ENCODE measurements at regions not wholly inside any gene's neighbourhood (a gene's known extent, or its start where the extent isn't known, plus 50 kb on each side); places are given as distances from the start of the nearest gene placed in this dataset. TPM values are rescaled to one million over a fixed set of nuclear protein-coding genes. Genes with fewer than 3 reads are reported as not detected.

GRCh38 chr22:27695925-27696324 is 105.6 kb downstream of the MN1 start:
- H3K9me3 ChIP-seq (replicated peaks in 1 of 2; ENCODE audit: control insufficient read depth in 2 of 2, insufficient read depth in 1 of 2, low read depth in 1 of 2, low read length in 2 of 2), result peaks cover 4 to 12% of the 10 kb centered on the region in 2 donors
- no peak overlapping the region for H4K8ac ChIP-seq (ENCODE audit: low read depth, low read length)

GRCh38 chr22:27697888-27698287 is 103.7 kb downstream of the MN1 start:
- Histone ChIP-seq H3K9ac (ENCODE audit: low read depth, low read length, poor library complexity) (no peak overlapping the region), H3K4me1 (ENCODE audit: control insufficient read depth in 2 of 2, insufficient read depth in 1 of 2, low read depth in 1 of 2, low read length in 2 of 2) (peaks cover 3 to 11% of the 10 kb centered on the region in 2 donors), H3K23ac (ENCODE audit: low read depth, low read length, poor library complexity) (no peak overlapping the region), H3K27ac (replicated peaks; ENCODE audit: low read length) (no peak overlapping the region), H2BK5ac (ENCODE audit: low read length) (no peak overlapping the region), H2BK15ac (ENCODE audit: low read length) (no peak overlapping the region), H3K4me3 (ENCODE audit: low read length in 2 of 2) (no peak overlapping the region), H3K14ac (ENCODE audit: low read length) (no peak overlapping the region), H3K36me3 (replicated peaks in 1 of 2; ENCODE audit: control insufficient read depth in 2 of 2, insufficient read depth in 2 of 2, low read length in 2 of 2) (no peaks in the 10 kb centered on the region), H4K8ac (ENCODE audit: low read depth, low read length) (no peak overlapping the region), H2BK120ac (ENCODE audit: low read depth, low read length) (no peak overlapping the region), H3K9me3 (replicated peaks in 1 of 2; ENCODE audit: control insufficient read depth in 2 of 2, insufficient read depth in 1 of 2, low read depth in 1 of 2, low read length in 2 of 2) (peaks cover 10 to 23% of the 10 kb centered on the region in 2 donors), H2AFZ (ENCODE audit: low read length) (no peak overlapping the region), H4K91ac (ENCODE audit: low read depth, low read length, poor library complexity) (no peak overlapping the region), H3K4me2 (ENCODE audit: insufficient read depth, low read length, poor library complexity, severe bottlenecking) (no peak overlapping the region), H3K18ac (ENCODE audit: low read length) (no peak overlapping the region), H2BK12ac (ENCODE audit: low read length) (no peak overlapping the region), H2AK5ac (ENCODE audit: low read depth, low read length) (peak overlapping the region; percentile 0), H3K27me3 (ENCODE audit: control insufficient read depth in 3 of 3, insufficient read depth in 3 of 3, low read depth in 1 of 3, low read length in 3 of 3) (no peaks in the 10 kb centered on the region), H3K4ac (ENCODE audit: low read length) (no peak overlapping the region), H3K79me1 (ENCODE audit: low read depth, low read length) (no peaks in the 10 kb centered on the region)
- no CpG with 5 or more reads among the region's 8 CpGs for WGBS, 2 donors (ENCODE audit: extremely low coverage in 2 of 2, insufficient read length in 2 of 2, insufficient replicate concordance in 1 of 2)
- no peak for DNase-seq (ENCODE audit: low spot score)

More at GRCh38 chr22:27695925-27696324, 105.6 kb downstream of the MN1 start:
- Histone ChIP-seq H2AK5ac (ENCODE audit: low read depth, low read length) (no peak overlapping the region), H2AFZ (ENCODE audit: low read length) (peak overlapping the region; percentile 24), H3K18ac (ENCODE audit: low read length) (no peak overlapping the region), H2BK120ac (ENCODE audit: low read depth, low read length) (no peak overlapping the region), H3K14ac (ENCODE audit: low read length) (no peak overlapping the region), H4K91ac (ENCODE audit: low read depth, low read length, poor library complexity) (no peak overlapping the region), H3K23ac (ENCODE audit: low read depth, low read length, poor library complexity) (no peak overlapping the region), H3K27me3 (ENCODE audit: control insufficient read depth in 3 of 3, insufficient read depth in 3 of 3, low read depth in 1 of 3, low read length in 3 of 3) (no peaks in the 10 kb centered on the region), H3K4me3 (ENCODE audit: low read length in 2 of 2) (no peak overlapping the region), H2BK15ac (ENCODE audit: low read length) (no peak overlapping the region), H3K36me3 (replicated peaks in 1 of 2; ENCODE audit: control insufficient read depth in 2 of 2, insufficient read depth in 2 of 2, low read length in 2 of 2) (no peaks in the 10 kb centered on the region), H3K4ac (ENCODE audit: low read length) (no peak overlapping the region), H2BK5ac (ENCODE audit: low read length) (no peak overlapping the region), H3K4me2 (ENCODE audit: insufficient read depth, low read length, poor library complexity, severe bottlenecking) (no peak overlapping the region), H3K27ac (replicated peaks; ENCODE audit: low read length) (no peak overlapping the region), H2BK12ac (ENCODE audit: low read length) (no peak overlapping the region), H3K9ac (ENCODE audit: low read depth, low read length, poor library complexity) (no peak overlapping the region), H3K4me1 (ENCODE audit: control insufficient read depth in 2 of 2, insufficient read depth in 1 of 2, low read depth in 1 of 2, low read length in 2 of 2) (peaks cover 3 to 11% of the 10 kb centered on the region in 2 donors), H3K79me1 (ENCODE audit: low read depth, low read length) (no peaks in the 10 kb centered on the region)
- DNase-seq (ENCODE audit: low spot score), result no peak
- no CpG with 5 or more reads among the region's 3 CpGs for WGBS, 2 donors (ENCODE audit: extremely low coverage in 2 of 2, insufficient read length in 2 of 2, insufficient replicate concordance in 1 of 2)

Small RNA genes in the stretch of these regions (small RNA-seq; reads per million reads assigned to genes)
- gene RNU6-1066P (ENCODE audit: insufficient read depth), result not detected

All from neuronal stem cell (in vitro differentiated cells).